Stimulated activated CD4-positive, alpha-beta T cell treated with anti-CD3 and anti-CD28 coated beads, Interleukin-12 subunit alpha, Interleukin-12 subunit beta, amount 100 ng/mL, for 48 hours (primary cell): ENCODE measurements at regions not wholly inside any gene's neighbourhood (a gene's known extent, or its start where the extent isn't known, plus 50 kb on each side); places are given as distances from the start of the nearest gene placed in this dataset.
"Not testable (repeated sequence)": the region's sequence is repeated elsewhere in the genome, so short reads cannot be mapped to it uniquely, and the experiment has no call there.

Experiments used
- DNase-seq, 3 donors: peaks; one replicate each; pipeline ENCODE4 v3.0.0-alpha.2; 2020; ENCODE audit warnings: low read depth in 2 of 3, low spot score in 1 of 3

DNA sequence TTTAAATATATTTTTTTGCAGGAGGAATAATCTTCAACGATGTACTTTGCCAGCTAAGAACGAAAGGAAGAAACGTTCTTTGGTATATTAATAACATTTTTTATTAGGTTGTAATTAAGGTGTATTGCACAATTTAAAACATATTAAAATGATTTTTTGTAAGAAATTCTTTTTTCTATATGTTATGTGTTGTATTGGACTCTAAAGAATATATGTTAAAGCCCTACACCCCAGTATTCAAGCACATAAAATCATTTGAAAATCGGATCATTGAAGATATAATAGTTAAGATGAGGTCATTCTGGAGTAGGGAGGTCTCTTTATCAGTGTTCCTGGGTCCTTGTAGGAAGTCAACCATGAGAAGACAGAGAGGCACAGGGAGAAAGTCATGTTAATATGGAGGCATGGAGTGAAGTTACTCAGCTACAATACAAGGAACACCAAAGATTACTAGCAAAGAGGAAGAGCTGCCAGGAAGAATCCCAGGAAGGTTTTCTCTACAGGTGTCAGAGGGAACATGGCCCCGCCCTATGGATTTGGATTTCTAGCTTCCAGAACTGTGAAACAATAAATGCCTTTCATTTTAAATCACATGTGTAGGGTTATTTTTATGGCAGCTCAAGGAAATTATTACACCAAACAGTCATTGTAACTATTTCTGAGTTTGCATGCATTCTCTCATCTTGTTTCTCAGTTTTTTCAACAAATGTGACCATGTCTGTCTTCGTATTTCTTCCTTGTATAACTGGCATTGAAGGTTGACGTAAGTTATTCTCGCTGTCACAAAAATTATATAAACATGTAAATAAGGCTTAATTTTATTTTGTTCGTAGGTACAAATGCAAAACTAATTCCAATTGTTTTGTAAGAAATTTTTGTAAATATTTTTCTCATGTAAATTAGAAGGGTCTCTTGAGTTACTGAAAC lies 75.4 kb upstream of the VPREB1 start:
- DNase-seq = no peak

- peak in 1 of 3 donors; percentile 25 for DNase-seq
Observed at GRCh38 chr22:22168190-22168940, 76.2 kb upstream of the VPREB1 start.

- DNase-seq = no peak
Observed at GRCh38 chr22:22167791-22168189, 76.8 kb upstream of the VPREB1 start.

DNA sequence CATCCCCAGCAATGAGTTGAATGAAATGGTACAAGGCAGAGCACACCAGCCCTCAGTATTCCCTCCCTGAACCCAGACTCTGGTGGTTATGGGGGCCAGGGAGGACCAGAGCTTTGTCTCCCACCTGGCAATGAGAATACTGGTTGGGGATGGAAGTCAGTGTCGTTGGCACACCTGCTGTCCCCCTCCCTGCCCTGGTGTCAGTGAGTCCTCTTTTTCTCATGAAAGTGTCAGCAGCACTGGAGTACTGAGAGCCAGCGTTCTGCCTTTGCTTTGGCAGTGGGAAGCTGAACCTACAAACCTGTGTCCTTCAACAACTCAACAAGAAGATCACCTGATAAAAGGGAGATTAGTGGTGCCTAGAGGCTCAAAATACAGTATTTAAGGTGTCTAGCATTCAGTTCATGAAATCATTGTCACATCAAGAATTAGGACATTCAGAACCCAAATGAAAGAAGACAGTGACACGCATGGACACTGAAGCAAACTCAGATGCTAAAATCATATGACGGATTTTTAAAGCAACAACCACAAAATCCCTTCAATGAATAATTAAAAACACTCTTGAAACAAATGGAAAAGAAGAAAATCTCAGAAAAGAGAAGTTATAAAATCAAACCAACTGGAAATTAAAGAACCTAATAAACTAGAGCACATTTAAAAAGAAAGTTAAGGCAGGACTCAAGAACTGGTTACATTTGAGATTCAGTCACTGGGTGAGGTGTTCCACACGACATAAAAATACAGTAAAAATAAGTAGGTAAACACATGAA lies 77.5 kb upstream of the VPREB1 start:
- no peak for DNase-seq

DNA sequence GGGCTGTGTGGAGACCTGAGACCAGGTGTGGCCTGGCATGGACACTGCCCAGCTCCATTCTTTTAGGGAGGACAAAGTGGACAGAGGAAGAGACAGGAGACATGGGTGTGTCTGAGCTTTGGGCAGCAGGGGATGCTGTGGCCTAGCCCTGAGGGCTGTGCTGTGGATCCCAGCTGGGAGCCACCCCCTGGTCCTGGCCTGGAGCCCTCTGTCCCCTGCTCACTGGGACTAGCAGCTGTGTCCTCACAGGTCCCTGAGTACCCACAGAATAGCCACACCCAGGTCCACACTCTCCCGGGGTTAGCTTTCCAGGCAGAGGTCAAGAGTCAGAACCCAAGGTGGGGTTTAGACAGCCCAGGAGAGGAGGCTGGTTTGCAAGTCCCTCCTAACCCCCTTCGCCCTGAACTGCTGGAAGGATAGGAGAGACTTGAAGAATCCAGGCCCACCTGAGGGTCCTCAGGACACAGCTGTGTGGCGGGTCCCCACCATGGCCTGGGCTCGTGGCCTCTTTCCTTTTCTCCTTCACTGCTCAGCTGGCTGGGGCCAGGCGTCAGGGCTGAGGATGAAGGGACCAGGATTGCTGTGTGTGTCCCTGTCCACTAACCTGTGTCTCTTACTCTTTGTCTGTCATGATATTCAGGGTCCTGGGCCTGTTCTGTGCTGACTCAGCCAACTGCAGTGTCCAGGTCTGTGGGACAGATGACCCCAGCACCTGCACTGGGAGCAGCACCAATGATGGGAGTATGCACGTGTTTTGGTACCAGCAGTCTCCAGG lies 78.5 kb upstream of the VPREB1 start:
- DNase-seq = no peak

DNA sequence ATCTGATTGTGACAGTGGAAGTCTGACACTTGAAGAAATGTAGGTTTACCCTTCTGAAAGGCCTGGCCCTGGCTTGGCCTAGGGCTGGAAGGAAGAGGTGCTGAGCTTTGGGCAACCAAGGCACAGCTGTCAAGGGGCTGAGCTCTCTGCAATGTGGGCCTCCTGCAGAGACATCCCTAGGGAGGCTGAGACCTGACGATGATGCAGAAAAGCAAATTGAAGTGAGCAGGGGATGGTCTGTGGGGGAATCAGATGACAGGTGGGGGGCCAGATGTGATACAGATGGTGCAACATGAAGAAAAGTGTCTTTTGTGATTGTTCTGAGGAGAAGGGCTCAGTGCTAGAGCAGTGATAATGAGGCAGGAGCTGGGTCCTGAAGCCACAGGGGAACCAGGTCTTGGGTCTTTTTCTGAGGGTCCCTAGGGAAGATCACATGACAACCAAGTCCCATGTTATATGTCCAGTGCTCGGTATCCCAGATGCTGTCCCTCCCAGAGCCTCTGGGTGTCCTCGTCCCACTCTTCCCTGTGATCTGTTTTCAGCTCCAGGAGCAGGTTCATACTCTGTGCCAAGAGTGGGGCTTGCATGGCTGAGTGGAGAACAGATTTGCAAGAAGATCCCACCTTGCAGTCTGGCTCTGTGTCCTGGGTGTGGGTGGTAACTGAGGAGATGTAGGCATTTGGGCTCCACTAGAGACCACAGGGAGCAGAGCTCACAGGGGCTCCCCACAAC lies 79.9 kb upstream of the VPREB1 start:
- no peak for DNase-seq

DNA sequence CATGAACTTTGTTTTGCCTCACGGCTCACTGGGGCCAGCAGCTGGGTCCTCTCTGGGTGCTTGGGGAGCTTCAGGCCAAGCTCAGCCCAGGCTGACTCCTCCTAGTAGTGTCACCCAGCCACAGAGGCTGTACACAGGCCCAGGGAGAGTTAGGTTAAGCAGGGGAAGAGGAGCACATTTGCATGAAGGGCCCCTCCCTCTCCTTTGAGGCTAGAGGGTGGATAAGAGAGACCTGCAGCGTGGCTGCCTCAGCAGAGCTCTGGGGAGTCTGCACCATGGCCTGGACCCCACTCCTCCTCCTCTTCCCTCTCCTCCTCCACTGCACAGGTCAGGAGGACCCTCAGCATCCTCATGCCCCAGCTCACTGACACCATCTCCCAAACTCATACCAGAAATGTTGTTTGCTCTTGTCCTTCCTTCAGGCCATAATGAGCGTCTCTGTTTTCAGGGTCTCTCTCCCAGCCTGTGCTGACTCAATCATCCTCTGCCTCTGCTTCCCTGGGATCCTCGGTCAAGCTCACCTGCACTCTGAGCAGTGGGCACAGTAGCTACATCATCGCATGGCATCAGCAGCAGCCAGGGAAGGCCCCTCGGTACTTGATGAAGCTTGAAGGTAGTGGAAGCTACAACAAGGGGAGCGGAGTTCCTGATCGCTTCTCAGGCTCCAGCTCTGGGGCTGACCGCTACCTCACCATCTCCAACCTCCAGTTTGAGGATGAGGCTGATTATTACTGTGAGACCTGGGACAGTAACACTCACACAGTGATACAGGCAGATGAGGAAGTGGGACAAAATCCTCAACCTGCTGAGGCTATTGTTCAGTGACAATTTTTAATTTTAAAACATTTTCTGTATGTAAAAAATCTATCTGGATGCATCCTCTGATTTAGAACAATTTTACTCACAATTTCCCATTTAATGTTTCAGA lies 82.4 kb upstream of the VPREB1 start:
- no peak for DNase-seq

- not testable (repeated sequence) for DNase-seq
Observed at GRCh38 chr22:22160768-22161167, 83.8 kb upstream of the VPREB1 start.

- DNase-seq = no peak
Observed at GRCh38 chr22:22159384-22159783, 85.2 kb upstream of the VPREB1 start.

DNA sequence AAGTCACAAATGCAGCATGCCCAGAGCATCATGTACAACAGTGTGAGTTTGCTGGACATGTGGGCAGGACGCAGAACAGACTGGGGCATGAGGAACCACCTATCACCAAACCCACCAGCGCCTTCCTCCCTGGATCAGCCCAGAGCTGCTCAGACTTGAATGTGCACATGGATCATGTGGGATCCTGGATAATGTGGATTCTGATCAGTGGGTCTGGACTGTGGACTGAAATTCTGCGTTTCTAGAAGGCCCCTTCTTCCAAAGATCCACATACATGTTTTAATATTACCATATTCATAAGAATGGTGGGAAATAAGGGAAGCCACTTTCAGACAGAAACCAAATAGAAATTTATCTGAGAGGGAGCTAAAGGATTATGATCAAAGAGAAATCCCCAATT lies 85.6 kb upstream of the VPREB1 start:
- DNase-seq = no peak

GRCh38 chr22:22158207-22158816 lies 86.3 kb upstream of the VPREB1 start:
- no peak for DNase-seq

GRCh38 chr22:22157348-22157725 lies 87.2 kb upstream of the VPREB1 start:
- no peak for DNase-seq

DNA sequence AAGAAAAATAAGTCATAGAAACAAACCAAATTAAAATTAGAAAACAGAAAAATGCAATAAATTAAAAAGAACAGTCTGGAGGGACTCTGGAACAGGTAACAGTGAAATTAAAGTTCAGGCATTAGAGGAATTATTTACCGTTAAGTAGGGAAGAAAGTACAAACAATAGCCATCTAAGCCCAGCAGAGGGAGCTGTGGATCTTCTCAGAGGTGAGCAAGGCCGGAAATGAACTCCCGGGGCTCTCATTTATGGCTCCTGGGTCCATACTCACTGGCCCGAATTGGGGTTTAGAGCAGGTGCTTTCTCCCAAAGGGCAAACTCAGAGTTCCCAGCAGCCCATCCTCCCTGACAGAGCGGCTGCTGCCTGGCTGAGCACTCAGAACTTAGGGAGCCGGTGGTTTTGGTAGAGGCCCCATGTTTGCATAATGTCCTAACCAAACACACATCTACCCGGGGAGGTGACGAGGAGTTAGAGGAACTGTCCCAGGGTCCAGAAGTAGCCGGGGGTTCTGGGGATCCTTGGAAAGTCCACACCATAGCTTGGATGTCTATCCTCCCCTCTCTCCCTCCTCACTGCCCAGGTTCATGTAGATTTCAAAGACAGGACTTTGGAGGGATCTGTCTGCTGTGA lies 87.8 kb upstream of the VPREB1 start:
- peak; percentile 49 to 64 (median 51) for DNase-seq

GRCh38 chr22:22156348-22156715 lies 88.3 kb upstream of the VPREB1 start:
- no peak for DNase-seq

- no peak for DNase-seq
Observed at GRCh38 chr22:22155607-22156006, 89.0 kb upstream of the VPREB1 start.

DNA sequence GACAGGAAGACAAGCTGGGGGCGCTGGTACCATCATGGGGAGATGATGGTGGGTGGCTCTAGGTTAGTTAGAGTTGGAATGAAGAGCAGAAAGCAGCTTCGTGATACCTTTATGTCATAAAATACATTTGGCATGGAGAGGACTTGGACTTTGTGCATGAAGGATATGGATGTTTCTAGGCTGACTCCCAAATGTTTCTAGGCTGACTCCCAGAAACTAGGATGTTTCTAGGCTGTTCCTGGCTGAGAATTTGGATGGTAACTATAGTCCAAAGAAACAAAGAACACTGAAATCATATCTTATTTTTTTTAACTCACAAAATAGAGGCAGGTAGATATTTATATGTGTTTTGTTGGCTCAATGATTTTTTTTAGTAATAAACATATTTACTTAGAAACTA lies 89.4 kb upstream of the VPREB1 start:
- no peak for DNase-seq

DNA sequence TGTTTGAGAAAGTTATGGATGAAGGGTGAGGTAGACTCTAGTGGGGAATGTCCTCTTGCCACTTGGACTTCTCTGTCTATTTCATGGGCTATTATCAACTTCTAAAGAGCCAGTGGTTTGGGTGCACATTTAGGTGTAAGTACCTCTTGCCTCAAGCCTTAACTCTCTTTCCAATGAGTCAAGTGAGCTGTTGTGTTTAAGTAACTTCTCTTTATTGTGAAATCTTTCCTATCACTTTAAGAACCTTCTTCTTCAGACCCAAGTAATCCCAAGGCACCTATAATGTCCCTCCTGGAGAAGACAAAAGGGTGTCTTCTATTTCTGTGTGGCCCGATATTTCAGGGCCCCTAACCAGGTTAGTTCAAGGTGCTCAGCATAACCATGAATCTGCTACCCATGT lies 90.5 kb upstream of the VPREB1 start:
- no peak for DNase-seq

DNA sequence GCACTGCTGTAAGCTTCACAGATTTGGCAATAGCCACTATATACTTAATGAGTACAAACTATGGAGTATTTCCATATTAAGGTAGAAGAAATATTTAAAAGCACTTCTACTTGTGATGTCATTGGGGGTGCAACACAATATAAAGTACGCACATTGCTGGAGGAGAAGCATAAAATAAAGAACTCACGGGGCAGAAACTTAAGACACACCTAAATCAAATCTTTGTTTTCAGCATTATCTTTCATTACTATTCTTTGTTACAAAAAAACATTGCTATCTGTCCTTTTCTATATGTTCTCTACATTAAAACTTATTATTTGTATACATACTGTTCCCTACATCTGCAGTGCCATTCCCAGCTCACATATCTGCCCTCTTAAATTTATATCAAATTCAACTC lies 93.3 kb upstream of the VPREB1 start:
- no peak for DNase-seq
